ENCODE measurements at regions not wholly inside any gene's neighbourhood (a gene's known extent, or its start where the extent isn't known, plus 50 kb on each side); places are given as distances from the start of the nearest gene placed in this dataset.
"Not testable (repeated sequence)": the region's sequence is repeated elsewhere in the genome, so short reads cannot be mapped to it uniquely, and the experiment has no call there.

DNA sequence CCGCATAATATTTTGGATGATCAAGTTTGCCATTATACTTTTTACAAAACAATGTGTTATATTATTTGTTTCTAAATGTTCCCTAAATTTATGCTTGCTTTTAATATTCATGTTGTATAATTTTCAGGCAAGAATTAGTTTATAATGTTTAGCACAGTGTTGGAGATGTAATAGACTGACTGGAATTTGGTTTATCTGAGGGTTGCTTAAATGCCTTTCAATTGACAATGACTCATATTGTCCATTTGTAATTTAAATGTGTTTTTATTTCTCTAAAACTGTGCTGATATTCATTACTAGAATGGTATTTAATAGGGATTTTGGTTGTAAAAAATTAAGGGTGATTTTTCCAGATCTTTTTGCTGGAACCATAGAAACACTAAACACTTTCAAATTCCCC, 788.4 kb downstream of the SLC6A15 start:
- no peak overlapping the region for H3K4ac ChIP-seq (ENCODE audit: low read depth, low read length)
- H2AK5ac ChIP-seq (ENCODE audit: low read length), result no peak overlapping the region
- no peak overlapping the region for H3K18ac ChIP-seq (ENCODE audit: low read length)
- no peaks in the 10 kb centered on the region for H3K27me3 ChIP-seq (ENCODE audit: insufficient read depth, low read length, poor library complexity)
- H3K56ac ChIP-seq (ENCODE audit: low read length), result no peak overlapping the region
- no peaks in the 10 kb centered on the region for H3K36me3 ChIP-seq (ENCODE audit: control insufficient read depth, insufficient read depth, low read length)
- no peak overlapping the region for H4K5ac ChIP-seq (ENCODE audit: low read length)
- H3K9ac ChIP-seq (ENCODE audit: low read length), result no peak overlapping the region
- no peak overlapping the region for H2BK120ac ChIP-seq (ENCODE audit: low read depth, low read length)
- no peak overlapping the region for H2BK5ac ChIP-seq (ENCODE audit: low read length)
- no peak overlapping the region for H2BK15ac ChIP-seq (replicated peaks; ENCODE audit: low read depth)
- H3K4me2 ChIP-seq (ENCODE audit: low read length), result no peak overlapping the region
- no peaks in the 10 kb centered on the region for H3K4me1 ChIP-seq (ENCODE audit: control insufficient read depth, low read depth, low read length)
- no peak for DNase-seq
- H4K8ac ChIP-seq (ENCODE audit: low read depth, low read length), result no peak overlapping the region
- no peak overlapping the region for H3K4me3 ChIP-seq (ENCODE audit: low read length)
- no peak overlapping the region for H3K27ac ChIP-seq (ENCODE audit: low read depth, low read length)
- no CpG with 5 or more reads among the region's 1 CpG for WGBS (ENCODE audit: extremely low coverage, insufficient coverage, low lambda C conversion rate)
- H3K79me1 ChIP-seq (ENCODE audit: low read length), result no peaks in the 10 kb centered on the region
- no peaks in the 10 kb centered on the region for H3K79me2 ChIP-seq (ENCODE audit: control insufficient read depth, insufficient read depth, low read length)
- H3K23ac ChIP-seq (ENCODE audit: low read length), result no peak overlapping the region

DNA sequence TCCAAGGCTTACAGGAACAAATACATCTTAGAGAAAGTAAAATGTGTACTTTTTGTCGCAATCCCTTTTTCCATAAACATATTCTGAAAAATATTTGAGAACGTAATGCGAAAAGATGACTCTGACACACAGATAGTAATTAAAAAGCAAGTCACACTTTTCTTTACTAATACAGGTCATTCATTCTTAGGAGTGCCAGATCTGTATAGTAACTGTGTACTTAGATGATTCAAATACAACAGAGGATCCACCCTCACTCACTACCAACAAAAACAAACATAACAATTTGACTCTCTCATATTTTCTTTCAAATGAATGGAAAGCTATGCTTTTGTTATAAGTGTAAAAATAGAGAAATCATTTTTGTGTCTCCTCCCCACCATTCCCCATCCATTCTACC, 795.4 kb downstream of the SLC6A15 start:
- Histone ChIP-seq H2BK15ac (replicated peaks; ENCODE audit: low read depth) (no peak overlapping the region), H4K5ac (ENCODE audit: low read length) (no peak overlapping the region), H3K27ac (ENCODE audit: low read depth, low read length) (no peak overlapping the region), H3K56ac (ENCODE audit: low read length) (no peak overlapping the region), H3K36me3 (ENCODE audit: control insufficient read depth, insufficient read depth, low read length) (no peaks in the 10 kb centered on the region), H4K8ac (ENCODE audit: low read depth, low read length) (no peak overlapping the region), H2BK120ac (ENCODE audit: low read depth, low read length) (no peak overlapping the region), H3K4me2 (ENCODE audit: low read length) (no peak overlapping the region), H3K79me2 (ENCODE audit: control insufficient read depth, insufficient read depth, low read length) (no peaks in the 10 kb centered on the region), H2BK5ac (ENCODE audit: low read length) (no peak overlapping the region), H3K23ac (ENCODE audit: low read length) (no peak overlapping the region), H3K4me3 (ENCODE audit: low read length) (no peak overlapping the region), H3K18ac (ENCODE audit: low read length) (no peak overlapping the region), H3K4ac (ENCODE audit: low read depth, low read length) (no peak overlapping the region), H3K79me1 (ENCODE audit: low read length) (no peaks in the 10 kb centered on the region), H3K9ac (ENCODE audit: low read length) (no peak overlapping the region), H2AK5ac (ENCODE audit: low read length) (no peak overlapping the region), H3K4me1 (ENCODE audit: control insufficient read depth, low read depth, low read length) (no peaks in the 10 kb centered on the region), H3K27me3 (ENCODE audit: insufficient read depth, low read length, poor library complexity) (no peaks in the 10 kb centered on the region)
- no CpG with 5 or more reads among the region's 3 CpGs for WGBS (ENCODE audit: extremely low coverage, insufficient coverage, low lambda C conversion rate)
- DNase-seq, result no peak

DNA sequence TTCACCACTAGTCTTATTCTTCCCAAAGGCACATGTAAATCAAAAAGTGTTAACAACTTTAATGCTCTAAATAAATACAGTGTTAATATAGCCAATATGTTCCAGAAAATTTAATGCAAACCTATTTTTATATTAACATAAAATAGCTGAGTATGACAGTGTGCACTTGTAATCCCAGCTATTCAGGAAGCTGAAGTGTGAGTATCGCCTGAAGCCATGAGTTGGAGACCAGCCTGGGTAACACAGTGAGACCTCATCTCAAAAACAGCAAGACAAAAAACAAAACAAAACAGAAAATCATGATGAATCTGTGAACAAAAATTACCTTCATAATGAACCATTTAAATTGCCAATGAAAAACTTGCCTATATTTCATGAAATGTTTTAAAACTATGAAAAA, 798.9 kb downstream of the SLC6A15 start:
- Histone ChIP-seq H2AK5ac (ENCODE audit: low read length) (no peak overlapping the region), H3K23ac (ENCODE audit: low read length) (no peak overlapping the region), H3K56ac (ENCODE audit: low read length) (no peak overlapping the region), H3K4ac (ENCODE audit: low read depth, low read length) (no peak overlapping the region), H3K27ac (ENCODE audit: low read depth, low read length) (no peak overlapping the region), H3K4me1 (ENCODE audit: control insufficient read depth, low read depth, low read length) (no peaks in the 10 kb centered on the region), H3K36me3 (ENCODE audit: control insufficient read depth, insufficient read depth, low read length) (no peaks in the 10 kb centered on the region), H3K4me2 (ENCODE audit: low read length) (no peak overlapping the region), H3K27me3 (ENCODE audit: insufficient read depth, low read length, poor library complexity) (no peaks in the 10 kb centered on the region), H4K8ac (ENCODE audit: low read depth, low read length) (no peak overlapping the region), H3K9ac (ENCODE audit: low read length) (no peak overlapping the region), H2BK120ac (ENCODE audit: low read depth, low read length) (no peak overlapping the region), H3K79me1 (ENCODE audit: low read length) (no peaks in the 10 kb centered on the region), H3K18ac (ENCODE audit: low read length) (no peak overlapping the region), H4K5ac (ENCODE audit: low read length) (no peak overlapping the region), H3K4me3 (ENCODE audit: low read length) (no peak overlapping the region), H2BK15ac (replicated peaks; ENCODE audit: low read depth) (no peak overlapping the region), H2BK5ac (ENCODE audit: low read length) (no peak overlapping the region), H3K79me2 (ENCODE audit: control insufficient read depth, insufficient read depth, low read length) (no peaks in the 10 kb centered on the region)
- no CpG with 5 or more reads among the region's 1 CpG for WGBS (ENCODE audit: extremely low coverage, insufficient coverage, low lambda C conversion rate)
- DNase-seq, result no peak

DNA sequence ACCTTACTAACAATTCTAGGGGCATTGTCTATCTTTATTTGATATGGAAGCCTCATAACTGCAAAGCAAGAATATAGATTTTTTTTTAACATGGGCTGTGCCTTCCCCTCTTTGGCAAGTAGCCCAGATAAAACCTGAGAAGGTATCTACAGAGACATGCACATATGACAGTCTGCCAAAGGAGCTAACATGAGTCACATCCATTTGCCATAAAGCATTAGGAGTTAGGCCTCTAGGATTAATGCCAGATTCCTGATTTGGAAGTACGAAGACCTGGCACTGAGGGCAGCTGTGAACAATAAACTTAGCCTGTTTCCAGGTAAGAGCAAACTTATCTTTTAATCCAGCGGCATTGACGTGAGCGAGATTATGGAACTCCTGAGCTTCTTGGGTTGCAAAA, 808.7 kb downstream of the SLC6A15 start:
- not testable (repeated sequence) for H3K79me1 ChIP-seq (ENCODE audit: low read length)
- no CpG with 5 or more reads among the region's 4 CpGs for WGBS (ENCODE audit: extremely low coverage, insufficient coverage, low lambda C conversion rate)

DNA sequence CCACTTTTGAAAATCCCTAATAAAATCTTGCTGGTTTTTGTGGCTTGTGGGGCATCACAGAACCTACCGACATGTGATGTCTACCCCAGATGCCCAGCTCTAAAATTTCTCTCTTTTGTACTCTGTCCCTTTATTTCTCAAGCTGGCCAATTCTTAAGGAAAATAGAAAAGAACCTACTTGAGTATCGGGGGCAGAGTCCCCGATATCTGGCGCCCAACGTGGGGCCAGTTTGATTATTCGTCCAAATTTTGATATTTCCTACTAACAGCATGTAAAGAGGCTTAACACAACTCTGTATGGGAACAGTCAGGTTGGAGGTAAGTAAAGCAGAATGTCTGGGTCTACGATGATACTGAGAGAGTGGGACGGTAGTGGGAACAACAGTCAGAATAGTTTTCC, 810.6 kb downstream of the SLC6A15 start:
- H3K36me3 ChIP-seq (ENCODE audit: control insufficient read depth, insufficient read depth, low read length); H3K27ac ChIP-seq (ENCODE audit: low read depth, low read length); H2BK5ac ChIP-seq (ENCODE audit: low read length); H3K4ac ChIP-seq (ENCODE audit: low read depth, low read length); H3K4me1 ChIP-seq (ENCODE audit: control insufficient read depth, low read depth, low read length); H4K8ac ChIP-seq (ENCODE audit: low read depth, low read length); H2BK15ac ChIP-seq (replicated peaks; ENCODE audit: low read depth); H3K79me2 ChIP-seq (ENCODE audit: control insufficient read depth, insufficient read depth, low read length); H3K9ac ChIP-seq (ENCODE audit: low read length); H3K27me3 ChIP-seq (ENCODE audit: insufficient read depth, low read length, poor library complexity); H3K4me3 ChIP-seq (ENCODE audit: low read length); H3K4me2 ChIP-seq (ENCODE audit: low read length); H2BK120ac ChIP-seq (ENCODE audit: low read depth, low read length); H3K18ac ChIP-seq (ENCODE audit: low read length); H3K56ac ChIP-seq (ENCODE audit: low read length); H4K5ac ChIP-seq (ENCODE audit: low read length); H2AK5ac ChIP-seq (ENCODE audit: low read length); H3K79me1 ChIP-seq (ENCODE audit: low read length); H3K23ac ChIP-seq (ENCODE audit: low read length): not testable (repeated sequence)
- no CpG with 5 or more reads among the region's 8 CpGs for WGBS (ENCODE audit: extremely low coverage, insufficient coverage, low lambda C conversion rate)
- DNase-seq, result peak; percentile 5

More for the DNA sequence above, 808.7 kb downstream of the SLC6A15 start:
- not testable (repeated sequence) for H2BK5ac ChIP-seq (ENCODE audit: low read length); H2AK5ac ChIP-seq (ENCODE audit: low read length); H2BK120ac ChIP-seq (ENCODE audit: low read depth, low read length); DNase-seq; H3K9ac ChIP-seq (ENCODE audit: low read length); H3K4me1 ChIP-seq (ENCODE audit: control insufficient read depth, low read depth, low read length); H4K5ac ChIP-seq (ENCODE audit: low read length); H3K4ac ChIP-seq (ENCODE audit: low read depth, low read length); H3K27ac ChIP-seq (ENCODE audit: low read depth, low read length); H3K23ac ChIP-seq (ENCODE audit: low read length); H4K8ac ChIP-seq (ENCODE audit: low read depth, low read length); H2BK15ac ChIP-seq (replicated peaks; ENCODE audit: low read depth); H3K56ac ChIP-seq (ENCODE audit: low read length); H3K36me3 ChIP-seq (ENCODE audit: control insufficient read depth, insufficient read depth, low read length); H3K4me3 ChIP-seq (ENCODE audit: low read length); H3K4me2 ChIP-seq (ENCODE audit: low read length); H3K27me3 ChIP-seq (ENCODE audit: insufficient read depth, low read length, poor library complexity); H3K18ac ChIP-seq (ENCODE audit: low read length); H3K79me2 ChIP-seq (ENCODE audit: control insufficient read depth, insufficient read depth, low read length)

DNA sequence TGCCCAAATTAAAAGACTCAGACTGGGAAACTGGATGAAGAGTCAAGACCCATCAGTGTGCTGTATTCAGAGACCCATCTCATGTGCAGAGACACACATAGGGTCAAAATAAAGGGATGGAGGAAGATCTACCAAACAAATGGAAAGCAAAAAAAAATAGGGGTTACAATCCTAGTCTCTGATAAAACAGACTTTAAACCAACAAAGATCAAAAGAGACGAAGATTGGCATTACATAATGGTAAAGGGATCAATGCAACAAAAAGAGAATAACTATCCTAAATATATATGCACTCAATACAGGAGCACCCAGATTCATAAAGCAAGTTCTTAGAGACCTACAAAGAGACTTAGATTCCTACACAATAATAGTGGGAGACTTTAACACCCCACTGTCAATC, 813.0 kb downstream of the SLC6A15 start:
- WGBS (ENCODE audit: extremely low coverage, insufficient coverage, low lambda C conversion rate), result no CpG with 5 or more reads among the region's 1 CpG
- not testable (repeated sequence) for H3K56ac ChIP-seq (ENCODE audit: low read length); H3K36me3 ChIP-seq (ENCODE audit: control insufficient read depth, insufficient read depth, low read length); H3K4me2 ChIP-seq (ENCODE audit: low read length); H3K4ac ChIP-seq (ENCODE audit: low read depth, low read length); H2BK120ac ChIP-seq (ENCODE audit: low read depth, low read length); H3K23ac ChIP-seq (ENCODE audit: low read length); H3K4me3 ChIP-seq (ENCODE audit: low read length); H2BK5ac ChIP-seq (ENCODE audit: low read length); H3K27ac ChIP-seq (ENCODE audit: low read depth, low read length); H3K27me3 ChIP-seq (ENCODE audit: insufficient read depth, low read length, poor library complexity); H2AK5ac ChIP-seq (ENCODE audit: low read length); H3K79me2 ChIP-seq (ENCODE audit: control insufficient read depth, insufficient read depth, low read length); H4K5ac ChIP-seq (ENCODE audit: low read length); H3K18ac ChIP-seq (ENCODE audit: low read length); DNase-seq; H3K79me1 ChIP-seq (ENCODE audit: low read length); H3K4me1 ChIP-seq (ENCODE audit: control insufficient read depth, low read depth, low read length); H2BK15ac ChIP-seq (replicated peaks; ENCODE audit: low read depth); H4K8ac ChIP-seq (ENCODE audit: low read depth, low read length); H3K9ac ChIP-seq (ENCODE audit: low read length)
